H1 (cell line): ENCODE measurements at regions not wholly inside any gene's neighbourhood (a gene's known extent, or its start where the extent isn't known, plus 50 kb on each side); places are given as distances from the start of the nearest gene placed in this dataset.

Source experiments
- CTCF ChIP-seq, 3 experiments: IDR thresholded peaks; 1 replicate in 2 of 3; 2 replicates in 1 of 3; pipeline versions ENCODE4 v1.5.1 to v1.6.1; 2011; ENCODE audit warnings: low read length in 3 of 3, mild to moderate bottlenecking in 3 of 3, inconsistent platforms in 2 of 3, low read depth in 1 of 3, moderate library complexity in 1 of 3; ENCODE audit not compliant: insufficient read depth in 1 of 3; ENCODE audit errors: control extremely low read depth in 1 of 3
- EP300 ChIP-seq, 2 experiments: IDR thresholded peaks; 1 replicate in 1 of 2; 2 replicates in 1 of 2; pipeline ENCODE4 v1.6.1; 2011 to 2012; ENCODE audit warnings: low read depth in 2 of 2, low read length in 2 of 2, mild to moderate bottlenecking in 2 of 2, borderline replicate concordance in 1 of 2, inconsistent platforms in 1 of 2, moderate library complexity in 1 of 2
- GABPA ChIP-seq: IDR thresholded peaks from 2 replicates; pipeline ENCODE4 v1.6.1; 2011; ENCODE audit warnings: mild to moderate bottlenecking, low read length, moderate library complexity, borderline replicate concordance; ENCODE audit not compliant: insufficient read depth
- HDAC2 ChIP-seq, 2 experiments: fragments of 300-600 bp in 1 of 2; sonication (generic) in 1 of 2; IDR thresholded peaks; 2 replicates each; pipeline ENCODE4 v1.6.1; 2011 to 2012; ENCODE audit warnings: low read depth in 2 of 2, low read length in 2 of 2, mild to moderate bottlenecking in 2 of 2, moderate library complexity in 2 of 2, borderline replicate concordance in 1 of 2, inconsistent platforms in 1 of 2
- JUND ChIP-seq: IDR thresholded peaks from 2 replicates; pipeline ENCODE4 v1.6.1; 2011; ENCODE audit warnings: mild to moderate bottlenecking, improper control_type of control experiment, low read length
- KDM1A ChIP-seq: fragments of 200-600, 300-600 bp; sonication (generic); IDR thresholded peaks from 2 replicates; pipeline ENCODE4 v1.7.1; 2016; ENCODE audit warnings: mild to moderate bottlenecking, low read length, borderline replicate concordance
- PHF8 ChIP-seq: fragments of 200-600 bp; sonication (generic); conservative IDR thresholded peaks from 2 replicates; pipeline ENCODE4 v1.7.1; 2012; ENCODE audit warnings: low read depth, mild to moderate bottlenecking, inconsistent platforms, low read length, moderate library complexity
- POLR2A ChIP-seq, 2 experiments: IDR thresholded peaks; 1 replicate in 1 of 2; 2 replicates in 1 of 2; pipeline ENCODE4 v1.6.1; 2011; ENCODE audit warnings: low read depth in 2 of 2, low read length in 2 of 2, mild to moderate bottlenecking in 2 of 2; ENCODE audit errors: control extremely low read depth in 1 of 2
- POLR2AphosphoS5 ChIP-seq: IDR thresholded peaks from 2 replicates; pipeline ENCODE4 v1.6.1; 2011; ENCODE audit warnings: low read depth, low read length
- TCF12 ChIP-seq: IDR thresholded peaks from 2 replicates; pipeline ENCODE4 v1.6.1; 2011; ENCODE audit warnings: low read depth, mild to moderate bottlenecking, low read length
- ZNF274 ChIP-seq: IDR thresholded peaks from 2 replicates; pipeline ENCODE4 v1.7.0; 2012; ENCODE audit warnings: low read length, borderline replicate concordance; ENCODE audit errors: extremely low read depth
- TF ChIP-seq, protein P1 (sequence below): IDR thresholded peaks from 2 replicates; pipeline ENCODE4 v1.6.1; 2012; ENCODE audit warnings: inconsistent platforms

DNA sequence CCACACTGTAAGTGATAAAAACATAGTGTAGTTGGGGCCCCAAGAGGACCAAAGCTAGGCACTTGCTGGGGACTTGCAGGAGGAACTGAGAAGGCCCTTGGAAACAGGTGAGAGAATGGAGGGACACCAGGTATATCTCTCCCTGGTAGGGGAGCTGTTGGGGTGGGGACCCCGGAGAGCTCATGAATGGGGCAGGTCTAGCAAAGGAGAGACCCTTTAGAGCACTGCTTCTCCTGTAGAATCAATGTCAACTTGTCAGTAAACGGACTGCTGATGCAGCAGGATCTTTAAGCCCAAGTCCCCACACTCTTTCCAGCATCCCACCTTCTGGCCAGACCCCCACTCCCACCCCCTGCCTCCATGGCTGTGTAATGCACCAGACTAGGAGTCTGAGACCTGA lies 109.6 kb upstream of the THY1 start:
- TF ChIP-seq KDM1A, result no peak
- no peak for TF ChIP-seq POLR2AphosphoS5
- TF ChIP-seq CTCF (IDR thresholded peaks at IDR 0.05; ENCODE audit: control extremely low read depth in 1 of 3, insufficient read depth in 1 of 3, low read depth in 1 of 3, low read length in 3 of 3), result no peak
- no peak for TF ChIP-seq POLR2A (IDR thresholded peaks at IDR 0.05; ENCODE audit: control extremely low read depth in 1 of 2, low read depth in 2 of 2, low read length in 2 of 2)
- TF ChIP-seq, protein P1, sequence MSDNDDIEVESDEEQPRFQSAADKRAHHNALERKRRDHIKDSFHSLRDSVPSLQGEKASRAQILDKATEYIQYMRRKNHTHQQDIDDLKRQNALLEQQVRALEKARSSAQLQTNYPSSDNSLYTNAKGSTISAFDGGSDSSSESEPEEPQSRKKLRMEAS, result no peak
- TF ChIP-seq EP300 (IDR thresholded peaks at IDR 0.05; ENCODE audit: borderline replicate concordance in 1 of 2, low read depth in 2 of 2, low read length in 2 of 2), result no peak
- no peak for TF ChIP-seq ZNF274
- TF ChIP-seq PHF8, result no peak
- TF ChIP-seq HDAC2 (IDR thresholded peaks at IDR 0.05; ENCODE audit: borderline replicate concordance in 1 of 2, low read depth in 2 of 2, low read length in 2 of 2), result no peak
- TF ChIP-seq TCF12, result no peak
- no peak for TF ChIP-seq JUND
- TF ChIP-seq GABPA, result no peak
